ENCODE measurements at regions not wholly inside any gene's neighbourhood (a gene's known extent, or its start where the extent isn't known, plus 50 kb on each side); places are given as distances from the start of the nearest gene placed in this dataset.
"Not testable (repeated sequence)": the region's sequence is repeated elsewhere in the genome, so short reads cannot be mapped to it uniquely, and the experiment has no call there.

DNA sequence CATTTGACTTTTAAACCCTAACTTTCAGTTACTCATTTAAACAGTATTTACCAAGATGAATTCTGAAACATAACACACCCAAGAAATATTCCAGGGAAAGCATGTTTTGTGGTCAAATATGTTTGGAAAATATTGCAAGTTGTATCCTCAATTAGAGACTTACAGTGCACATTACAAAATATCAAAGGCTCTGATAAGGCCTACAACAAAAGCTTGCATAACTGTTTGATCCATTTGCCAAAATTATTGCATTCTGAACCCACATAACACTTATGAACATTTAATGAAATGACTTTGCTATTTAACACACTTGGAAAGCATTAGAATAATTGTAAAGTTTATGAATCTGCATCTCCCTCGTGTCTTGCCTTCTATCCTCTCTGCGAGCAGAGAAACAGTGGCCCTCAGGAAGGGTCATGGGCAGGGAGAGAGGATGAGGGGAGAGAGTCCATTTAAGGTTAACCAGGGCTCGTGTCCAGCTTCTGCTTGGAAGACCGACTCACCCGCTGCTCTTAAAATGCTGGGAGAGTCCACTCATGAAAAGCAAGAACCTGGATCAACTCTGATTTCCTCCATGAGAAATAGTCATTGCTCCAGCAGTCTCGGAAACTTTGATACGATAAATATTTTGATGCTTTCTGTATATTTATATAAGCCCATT is 408.2 kb upstream of the ZMIZ1 start:
- Mint-ChIP-seq H3K4me1 (no peaks in the 10 kb centered on the region), H3K9me3 (no peaks in the 10 kb centered on the region), H3K4me3 (no peak overlapping the region), H3K27ac (ENCODE audit: low read depth) (no peak overlapping the region), H3K27me3 (peaks cover 67% of the 10 kb centered on the region), H3K36me3 (ENCODE audit: insufficient read depth) (no peaks in the 10 kb centered on the region)
- DNase-seq (ENCODE audit: low spot score in 2 of 2) (no peak), ATAC-seq (replicated peaks; ENCODE audit: extremely low read depth, poor library complexity, severe bottlenecking) (no peak)

GRCh38 chr10:78663721-78664120 is 405.0 kb upstream of the ZMIZ1 start:
- Mint-ChIP-seq H3K4me3 (no peak overlapping the region), H3K36me3 (ENCODE audit: insufficient read depth) (no peaks in the 10 kb centered on the region)

DNA sequence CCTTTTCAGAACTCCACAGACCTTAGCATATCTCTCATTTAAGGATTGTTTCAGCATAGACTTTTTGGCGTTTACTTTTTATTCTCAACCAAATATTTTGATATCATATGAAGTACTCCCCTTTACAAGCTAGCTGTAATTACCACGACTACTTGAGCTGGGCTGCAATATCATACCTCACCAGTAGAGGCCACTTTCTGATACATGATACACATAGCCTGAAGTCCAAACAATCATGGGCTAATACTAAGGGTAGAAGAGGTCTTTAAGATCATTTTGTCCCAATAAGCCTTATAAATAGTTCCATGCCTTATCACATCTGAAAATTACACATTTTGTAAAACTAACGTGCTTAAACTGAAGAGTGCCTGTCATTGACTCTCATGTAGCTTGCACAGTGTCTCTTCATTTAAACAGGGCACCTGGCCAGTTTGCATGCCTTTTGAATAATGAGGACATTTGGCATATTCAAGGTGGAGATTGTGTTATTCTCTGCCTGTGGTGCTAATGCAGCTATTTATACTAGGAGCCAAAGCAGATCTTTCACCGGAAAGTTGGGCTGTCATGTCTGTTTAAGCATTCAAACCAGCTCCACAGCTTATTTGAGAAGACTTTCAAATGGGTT is 403.7 kb upstream of the ZMIZ1 start:
- Mint-ChIP-seq H3K9me3 (no peaks in the 10 kb centered on the region), H3K27ac (ENCODE audit: low read depth) (no peak overlapping the region), H3K36me3 (ENCODE audit: insufficient read depth) (peaks cover 2% of the 10 kb centered on the region), H3K4me3 (no peak overlapping the region), H3K4me1 (no peaks in the 10 kb centered on the region), H3K27me3 (peaks cover 92% of the 10 kb centered on the region)
- no peak for ATAC-seq (replicated peaks; ENCODE audit: extremely low read depth, poor library complexity, severe bottlenecking)
- DNase-seq (ENCODE audit: low spot score in 2 of 2): no peak

More at GRCh38 chr10:78663721-78664120, 405.0 kb upstream of the ZMIZ1 start:
- no peak for DNase-seq (ENCODE audit: low spot score in 2 of 2)
- Mint-ChIP-seq H3K4me1 (no peaks in the 10 kb centered on the region), H3K27ac (ENCODE audit: low read depth) (no peak overlapping the region), H3K27me3 (peaks cover 91% of the 10 kb centered on the region), H3K9me3 (no peaks in the 10 kb centered on the region)
- ATAC-seq (replicated peaks; ENCODE audit: extremely low read depth, poor library complexity, severe bottlenecking): no peak

DNA sequence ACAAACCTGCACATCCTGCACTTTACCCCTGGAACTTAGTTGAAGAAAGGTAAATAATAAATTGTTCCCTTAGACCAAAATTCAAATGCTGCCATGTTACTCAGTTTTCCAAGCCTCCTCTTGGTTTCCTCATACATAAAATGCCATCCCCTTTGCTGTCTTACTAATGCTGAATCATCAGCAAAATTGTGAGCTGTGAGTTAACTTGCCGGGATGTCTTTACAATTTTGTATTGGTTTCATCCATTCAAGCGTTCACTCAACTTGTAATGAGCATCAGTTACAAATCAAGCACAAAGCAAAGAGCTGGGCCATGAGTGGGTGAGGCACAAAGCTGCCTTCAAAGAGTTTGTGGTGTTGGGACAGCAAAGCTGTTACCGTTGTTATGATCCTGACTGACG is 395.8 kb upstream of the ZMIZ1 start:
- DNase-seq (ENCODE audit: low spot score in 2 of 2) (no peak), ATAC-seq (replicated peaks; ENCODE audit: extremely low read depth, poor library complexity, severe bottlenecking) (no peak)
- H3K4me1 Mint-ChIP-seq: no peaks in the 10 kb centered on the region
- H3K27me3 Mint-ChIP-seq: peaks cover 24% of the 10 kb centered on the region
- H3K4me3 Mint-ChIP-seq: no peak overlapping the region
- no peak overlapping the region for H3K27ac Mint-ChIP-seq (ENCODE audit: low read depth)
- H3K36me3 Mint-ChIP-seq (ENCODE audit: insufficient read depth): peaks cover 2% of the 10 kb centered on the region
- no peaks in the 10 kb centered on the region for H3K9me3 Mint-ChIP-seq

- H3K4me1 Mint-ChIP-seq; H3K4me3 Mint-ChIP-seq; DNase-seq (ENCODE audit: low spot score in 2 of 2); H3K36me3 Mint-ChIP-seq (ENCODE audit: insufficient read depth); H3K27ac Mint-ChIP-seq (ENCODE audit: low read depth); ATAC-seq (replicated peaks; ENCODE audit: extremely low read depth, poor library complexity, severe bottlenecking); H3K9me3 Mint-ChIP-seq: not testable (repeated sequence)
- peaks cover 52% of the 10 kb centered on the region for H3K27me3 Mint-ChIP-seq
Observed at GRCh38 chr10:78681141-78681540, 387.6 kb upstream of the ZMIZ1 start.

- H3K4me3 Mint-ChIP-seq; H3K27ac Mint-ChIP-seq (ENCODE audit: low read depth); H3K9me3 Mint-ChIP-seq; ATAC-seq (replicated peaks; ENCODE audit: extremely low read depth, poor library complexity, severe bottlenecking); H3K4me1 Mint-ChIP-seq; DNase-seq (ENCODE audit: low spot score in 2 of 2); H3K36me3 Mint-ChIP-seq (ENCODE audit: insufficient read depth): not testable (repeated sequence)
- H3K27me3 Mint-ChIP-seq: peaks cover 60% of the 10 kb centered on the region
Observed at GRCh38 chr10:78681986-78682385, 386.8 kb upstream of the ZMIZ1 start.

DNA sequence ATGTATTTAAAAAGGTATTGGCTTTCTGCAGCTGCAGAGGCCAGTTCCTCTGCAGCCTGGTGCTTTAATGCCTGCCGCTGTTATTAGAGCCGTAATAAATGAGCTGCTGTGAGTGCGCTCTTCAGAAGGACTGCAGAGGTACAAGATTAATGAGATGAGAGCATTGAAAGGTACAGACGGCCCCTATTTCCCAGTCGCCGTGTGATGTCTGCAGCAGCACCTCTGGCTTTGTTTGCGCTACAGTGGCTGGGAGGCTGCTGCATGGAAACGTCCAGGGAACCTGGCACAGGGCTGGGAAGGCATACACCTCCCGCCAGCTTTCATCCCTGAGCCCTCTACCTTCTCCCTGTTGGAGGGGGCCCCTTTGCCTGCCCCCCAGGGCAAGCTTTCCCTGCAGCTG is 383.8 kb upstream of the ZMIZ1 start:
- Mint-ChIP-seq H3K9me3 (no peaks in the 10 kb centered on the region), H3K4me3 (no peak overlapping the region), H3K4me1 (no peaks in the 10 kb centered on the region), H3K36me3 (ENCODE audit: insufficient read depth) (peaks cover 2% of the 10 kb centered on the region), H3K27me3 (peaks cover 50% of the 10 kb centered on the region), H3K27ac (ENCODE audit: low read depth) (no peak overlapping the region)
- ATAC-seq (replicated peaks; ENCODE audit: extremely low read depth, poor library complexity, severe bottlenecking) (no peak), DNase-seq (ENCODE audit: low spot score in 2 of 2) (no peak)

- Mint-ChIP-seq H3K9me3 (no peaks in the 10 kb centered on the region), H3K4me1 (no peaks in the 10 kb centered on the region), H3K36me3 (ENCODE audit: insufficient read depth) (peaks cover 2% of the 10 kb centered on the region), H3K27me3 (peaks cover 44% of the 10 kb centered on the region), H3K4me3 (no peak overlapping the region), H3K27ac (ENCODE audit: low read depth) (no peak overlapping the region)
- DNase-seq (ENCODE audit: low spot score in 2 of 2) (no peak), ATAC-seq (replicated peaks; ENCODE audit: extremely low read depth, poor library complexity, severe bottlenecking) (no peak)
Observed at GRCh38 chr10:78685466-78686103, 383.2 kb upstream of the ZMIZ1 start.

DNA sequence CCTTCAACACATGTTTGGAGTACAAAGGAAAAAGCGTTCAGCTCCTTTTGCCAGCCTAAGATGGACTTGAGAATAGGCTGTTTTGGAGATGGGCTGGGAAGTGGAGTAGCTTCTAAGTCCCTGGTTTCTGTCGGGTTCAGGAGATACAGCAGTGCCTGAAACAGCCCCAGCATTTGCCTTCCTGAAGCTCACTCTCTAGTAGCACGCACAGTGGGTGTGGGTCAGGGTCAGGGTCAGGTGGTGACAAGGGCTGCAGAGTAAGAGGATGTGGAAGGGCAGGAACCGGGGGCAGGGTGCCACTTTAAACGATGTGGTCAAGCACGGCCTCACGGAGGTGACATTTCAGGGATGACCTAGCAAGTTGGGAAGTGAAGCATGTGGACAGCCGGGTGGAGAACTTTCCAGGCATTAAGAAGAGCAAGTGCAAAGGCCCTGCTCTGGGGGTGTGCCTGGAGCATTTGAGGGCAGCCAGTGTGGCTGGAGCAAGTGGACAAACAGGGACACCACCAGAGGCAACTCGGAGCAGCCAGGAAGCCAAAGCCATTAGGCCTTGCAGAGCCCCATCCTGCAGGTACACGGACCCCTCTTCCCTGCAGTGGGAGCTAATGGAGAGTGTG is 382.2 kb upstream of the ZMIZ1 start:
- peaks cover 34% of the 10 kb centered on the region for H3K27me3 Mint-ChIP-seq
- peaks cover 2% of the 10 kb centered on the region for H3K36me3 Mint-ChIP-seq (ENCODE audit: insufficient read depth)
- H3K4me1 Mint-ChIP-seq: no peaks in the 10 kb centered on the region
- no peak for ATAC-seq (replicated peaks; ENCODE audit: extremely low read depth, poor library complexity, severe bottlenecking)
- no peak overlapping the region for H3K4me3 Mint-ChIP-seq
- DNase-seq (ENCODE audit: low spot score in 2 of 2): no peak
- no peak overlapping the region for H3K27ac Mint-ChIP-seq (ENCODE audit: low read depth)
- no peaks in the 10 kb centered on the region for H3K9me3 Mint-ChIP-seq

DNA sequence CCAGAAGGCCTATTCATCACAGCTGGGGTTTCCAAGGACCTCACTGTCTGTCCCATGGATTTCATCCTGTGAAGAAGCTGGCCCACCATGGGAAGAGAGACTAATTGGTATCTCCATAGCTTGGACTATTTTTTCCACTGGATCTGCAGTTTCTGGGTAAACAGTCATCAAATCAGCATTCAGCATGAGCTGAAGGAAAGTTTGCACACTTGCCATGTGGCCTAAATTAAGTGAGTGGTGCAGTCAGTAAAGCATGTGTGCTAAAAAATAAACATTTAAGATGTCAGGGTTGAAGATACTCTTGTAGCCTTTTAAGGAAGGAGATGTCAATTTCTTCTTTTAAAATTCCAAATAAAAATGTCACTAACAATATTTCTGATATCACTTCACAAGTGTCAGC is 381.1 kb upstream of the ZMIZ1 start:
- H3K27me3 Mint-ChIP-seq: peaks cover 33% of the 10 kb centered on the region
- H3K27ac Mint-ChIP-seq (ENCODE audit: low read depth): no peak overlapping the region
- H3K9me3 Mint-ChIP-seq: no peaks in the 10 kb centered on the region
- H3K4me3 Mint-ChIP-seq: no peak overlapping the region
- H3K4me1 Mint-ChIP-seq: no peaks in the 10 kb centered on the region
- DNase-seq (ENCODE audit: low spot score in 2 of 2) (no peak), ATAC-seq (replicated peaks; ENCODE audit: extremely low read depth, poor library complexity, severe bottlenecking) (no peak)
- H3K36me3 Mint-ChIP-seq (ENCODE audit: insufficient read depth): peaks cover under 1% of the 10 kb centered on the region

DNA sequence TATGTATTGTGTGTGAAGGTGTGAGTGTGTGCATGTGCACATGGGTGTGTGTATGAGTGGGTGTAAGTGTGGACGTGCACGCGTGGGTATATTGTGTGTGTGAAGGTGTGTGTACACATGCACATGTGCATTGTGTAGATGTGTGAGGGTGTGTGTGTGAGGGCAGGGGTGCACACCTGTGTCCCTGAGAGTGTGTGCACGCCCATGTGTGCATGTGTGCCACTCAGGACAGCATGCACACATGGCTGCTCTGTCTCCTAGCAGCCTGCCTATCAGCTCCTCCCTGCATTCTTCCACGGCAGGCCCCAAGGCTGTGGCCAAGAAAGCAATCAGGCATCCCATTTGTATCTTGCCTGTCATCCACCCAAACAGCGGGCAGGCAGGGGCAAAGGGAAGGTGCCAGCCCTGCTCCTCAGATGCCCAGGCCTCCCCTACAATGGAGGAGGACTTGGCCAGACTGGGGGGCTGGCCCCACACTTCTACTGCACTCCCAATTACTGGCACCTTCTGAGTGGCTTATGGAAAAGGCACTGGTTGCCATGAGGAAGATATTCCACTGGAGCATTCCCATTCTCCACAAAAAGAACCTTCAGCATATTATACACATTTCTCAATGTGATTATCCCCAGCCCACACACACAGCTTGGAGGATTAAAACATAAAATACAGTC is 380.4 kb upstream of the ZMIZ1 start:
- Mint-ChIP-seq H3K27me3 (peaks cover 28% of the 10 kb centered on the region), H3K9me3 (no peaks in the 10 kb centered on the region), H3K4me3 (no peak overlapping the region), H3K27ac (ENCODE audit: low read depth) (no peak overlapping the region), H3K36me3 (ENCODE audit: insufficient read depth) (no peaks in the 10 kb centered on the region), H3K4me1 (no peaks in the 10 kb centered on the region)
- DNase-seq (ENCODE audit: low spot score in 2 of 2) (no peak), ATAC-seq (replicated peaks; ENCODE audit: extremely low read depth, poor library complexity, severe bottlenecking) (no peak)

DNA sequence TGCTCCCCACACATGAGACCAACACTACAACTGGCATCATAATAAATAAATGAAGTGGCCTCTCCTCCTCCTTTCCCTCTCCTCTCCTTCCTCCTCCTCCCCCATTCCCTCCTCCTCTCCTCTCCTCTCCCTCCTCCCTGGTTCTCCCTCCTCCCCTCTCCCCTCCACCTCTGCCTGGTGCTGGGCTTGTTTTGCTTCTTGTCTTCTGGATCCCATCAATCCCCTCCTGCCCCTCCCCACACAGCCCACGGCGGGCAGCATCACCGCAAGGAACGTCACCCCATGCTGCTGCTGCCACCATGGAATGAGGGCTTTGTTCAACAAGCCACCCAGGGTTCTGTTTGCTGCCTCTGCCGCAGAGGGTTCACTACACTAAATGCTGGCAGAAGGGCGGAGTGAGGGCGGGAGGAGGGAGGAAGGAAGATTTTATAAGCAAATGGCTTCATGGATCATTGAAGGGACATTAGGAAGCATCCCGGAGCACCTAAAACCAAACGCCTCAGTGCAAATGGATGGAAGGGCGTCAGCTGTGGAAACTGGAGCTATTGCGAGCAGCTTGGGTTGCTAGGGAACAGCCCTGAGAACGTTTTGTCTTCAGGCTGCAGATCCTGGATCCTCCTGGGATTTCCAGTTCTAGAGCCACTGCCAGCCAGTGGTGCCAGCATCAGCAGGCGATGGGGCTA is 379.7 kb upstream of the ZMIZ1 start:
- ATAC-seq (replicated peaks; ENCODE audit: extremely low read depth, poor library complexity, severe bottlenecking) (no peak), DNase-seq (ENCODE audit: low spot score in 2 of 2) (no peak)
- no peaks in the 10 kb centered on the region for H3K36me3 Mint-ChIP-seq (ENCODE audit: insufficient read depth)

More for the DNA sequence above, 379.7 kb upstream of the ZMIZ1 start:
- Mint-ChIP-seq H3K9me3 (no peaks in the 10 kb centered on the region), H3K4me3 (no peak overlapping the region), H3K27me3 (peaks cover 24% of the 10 kb centered on the region), H3K4me1 (no peaks in the 10 kb centered on the region), H3K27ac (ENCODE audit: low read depth) (no peak overlapping the region)

Data from central memory CD8-positive, alpha-beta T cell (primary cell).